Keratinocyte (primary cell): ENCODE measurements at regions not wholly inside any gene's neighbourhood (a gene's known extent, or its start where the extent isn't known, plus 50 kb on each side); places are given as distances from the start of the nearest gene placed in this dataset.

Experiments used
- CTCF ChIP-seq, 3 experiments: IDR thresholded peaks in 1 of 3; conservative IDR thresholded peaks in 1 of 3; optimal IDR thresholded peaks in 1 of 3; 2 replicates in 2 of 3; 3 replicates in 1 of 3; pipeline versions ENCODE3 to v1.5.1; 2011; ENCODE audit warnings: low read length in 3 of 3, mild to moderate bottlenecking in 3 of 3, moderate library complexity in 2 of 3, control low read depth in 1 of 3, inconsistent platforms in 1 of 3; ENCODE audit not compliant: insufficient read depth in 2 of 3; ENCODE audit errors: extremely low read depth in 1 of 3
- EZH2 ChIP-seq: IDR thresholded peaks from one replicate; pipeline ENCODE4 v1.6.1; 2012; ENCODE audit warnings: inconsistent platforms, mild to moderate bottlenecking, low read length, moderate library complexity

GRCh38 chr4:58807843-58808615 is 1697.8 kb upstream of the IGFBP7 start:
- TF ChIP-seq EZH2 (no peak), CTCF (optimal IDR thresholded peaks at IDR 0.05 in 1 of 3, IDR thresholded peaks at IDR 0.05 in 1 of 3, conservative IDR thresholded peaks at IDR 0.05 in 1 of 3; ENCODE audit: extremely low read depth in 1 of 3, insufficient read depth in 2 of 3, low read length in 3 of 3) (no peak)
